H1 (cell line): ENCODE measurements at regions not wholly inside any gene's neighbourhood (a gene's known extent, or its start where the extent isn't known, plus 50 kb on each side); places are given as distances from the start of the nearest gene placed in this dataset.

ENCODE experiments used
- CTCF ChIA-PET: fragments of 300-600 bp; sonication (Branson Sonifier 250); formaldehyde crosslinking; loops from one replicate; lab custom pipeline; 2021; ENCODE audit not compliant: partially characterized antibody; lab: Charles Lee
- POLR2A ChIA-PET: fragments of 300-600 bp; sonication (Branson Sonifier 250); formaldehyde crosslinking; loops from one replicate; lab custom pipeline; 2021; ENCODE audit warnings: inconsistent platforms; ENCODE audit not compliant: partially characterized antibody; lab: Charles Lee
- DNase-seq, 2 experiments: peaks; one replicate each; pipeline versions ENCODE4 v3.0.0 to v3.0.0-alpha.2; 2010 to 2022; ENCODE audit warnings: low spot score in 2 of 2, low read depth in 1 of 2, mixed read lengths in 1 of 2
- FAIRE-seq: peaks from 2 replicates; lab custom pipeline; 2011; peaks lifted over from hg19 to GRCh38; lab: Jason Lieb, UNC
- H2AFZ ChIP-seq: 2 replicates; pipeline ENCODE4 v1.8.1; 2012; ENCODE audit warnings: low read length, inconsistent platforms
- H2AK5ac ChIP-seq: 2 replicates; pipeline ENCODE4 v1.6.1; 2013; ENCODE audit warnings: low read depth, low read length
- H2BK120ac ChIP-seq: replicated peaks from 2 replicates; pipeline ENCODE3; 2013; ENCODE audit warnings: low read depth, low read length, inconsistent platforms
- H2BK12ac ChIP-seq: 2 replicates; pipeline ENCODE4 v1.6.1; 2013; ENCODE audit warnings: low read depth, low read length
- H2BK15ac ChIP-seq: 2 replicates; pipeline ENCODE4 v1.6.1; 2013; ENCODE audit warnings: low read length
- H2BK20ac ChIP-seq: 2 replicates; pipeline ENCODE4 v1.6.1; 2013; ENCODE audit warnings: low read length
- H2BK5ac ChIP-seq: 2 replicates; pipeline ENCODE4 v1.6.1; 2013; ENCODE audit warnings: low read depth, low read length
- H3K14ac ChIP-seq: 2 replicates; pipeline ENCODE4 v1.6.1; 2013; ENCODE audit warnings: inconsistent platforms; ENCODE audit not compliant: insufficient read length
- H3K18ac ChIP-seq: 2 replicates; pipeline ENCODE4 v1.6.1; 2013; ENCODE audit warnings: low read length; ENCODE audit errors: extremely low read depth
- H3K23ac ChIP-seq: 2 replicates; pipeline ENCODE4 v1.6.1; 2013; ENCODE audit warnings: inconsistent platforms; ENCODE audit not compliant: insufficient read length
- H3K23me2 ChIP-seq: 2 replicates; pipeline ENCODE4 v1.6.1; 2013; ENCODE audit warnings: low read depth, low read length
- H3K27ac ChIP-seq: 2 replicates; pipeline ENCODE4 v1.6.1; 2011; ENCODE audit warnings: low read depth, low read length, inconsistent platforms
- H3K27me3 ChIP-seq, 4 experiments: replicated peaks in 1 of 4; 1 replicate in 1 of 4; 2 replicates in 3 of 4; pipeline versions ENCODE4 v1.6.1 to v1.8.1; 2011 to 2013; ENCODE audit warnings: low read length in 3 of 4, mild to moderate bottlenecking in 3 of 4, inconsistent platforms in 2 of 4, mixed read lengths in 2 of 4, moderate library complexity in 1 of 4; ENCODE audit not compliant: control insufficient read depth in 3 of 4, insufficient read depth in 3 of 4; ENCODE audit errors: extremely low read depth in 1 of 4
- H3K36me3 ChIP-seq, 4 experiments: 2 replicates each; pipeline versions ENCODE4 v1.6.1 to v1.8.1; 2011 to 2013; ENCODE audit warnings: mild to moderate bottlenecking in 4 of 4, low read length in 3 of 4, moderate library complexity in 2 of 4, control low read depth in 1 of 4, inconsistent platforms in 1 of 4; ENCODE audit not compliant: insufficient read depth in 4 of 4, control insufficient read depth in 2 of 4
- H3K4ac ChIP-seq: replicated peaks from 2 replicates; pipeline ENCODE3; 2013; ENCODE audit warnings: low read length, low read depth, mixed read lengths, inconsistent platforms; ENCODE audit not compliant: insufficient read length
- H3K4me1 ChIP-seq, 4 experiments: replicated peaks in 1 of 4; 1 replicate in 1 of 4; 2 replicates in 3 of 4; pipeline versions ENCODE4 v1.6.1 to v1.8.1; 2011 to 2013; ENCODE audit warnings: low read length in 3 of 4, inconsistent platforms in 2 of 4, mixed read lengths in 1 of 4; ENCODE audit not compliant: insufficient read depth in 4 of 4, control insufficient read depth in 3 of 4
- H3K4me2 ChIP-seq, 2 experiments: 2 replicates each; pipeline versions ENCODE4 v1.6.1 to v1.8.1; 2011 to 2013; ENCODE audit warnings: low read depth in 2 of 2, low read length in 2 of 2, control low read depth in 1 of 2, inconsistent platforms in 1 of 2, mild to moderate bottlenecking in 1 of 2; ENCODE audit not compliant: insufficient read depth in 1 of 2
- H3K4me3 ChIP-seq, 4 experiments: fragments of 200-600, 300-600 bp in 1 of 4; sonication (generic), shearing (Covaris generic), sonication (Bioruptor Twin) in 1 of 4; 2 replicates each; pipeline versions ENCODE4 v1.5.1 to v1.8.1; 2011 to 2016; ENCODE audit warnings: low read length in 4 of 4, low read depth in 3 of 4, control low read depth in 2 of 4, inconsistent platforms in 2 of 4, mild to moderate bottlenecking in 2 of 4, mixed read lengths in 1 of 4, moderate library complexity in 1 of 4; ENCODE audit not compliant: insufficient read depth in 2 of 4; ENCODE audit errors: extremely low read depth in 1 of 4
- H3K56ac ChIP-seq: replicated peaks from 2 replicates; pipeline ENCODE3; 2013; ENCODE audit warnings: low read depth, mild to moderate bottlenecking, mixed read lengths, low read length, inconsistent platforms; ENCODE audit not compliant: insufficient read length
- H3K79me1 ChIP-seq: 2 replicates; pipeline ENCODE4 v1.6.1; 2013; ENCODE audit warnings: low read depth, low read length, control low read depth
- H3K79me2 ChIP-seq, 2 experiments: 2 replicates each; pipeline versions ENCODE4 v1.6.1 to v1.8.1; 2012 to 2013; ENCODE audit warnings: low read length in 2 of 2, mild to moderate bottlenecking in 2 of 2, inconsistent platforms in 1 of 2; ENCODE audit not compliant: insufficient read depth in 2 of 2, control insufficient read depth in 1 of 2
- H3K9ac ChIP-seq, 4 experiments: replicated peaks in 1 of 4; 1 replicate in 1 of 4; 2 replicates in 3 of 4; pipeline versions ENCODE4 v1.6.1 to v1.8.1; 2011 to 2013; ENCODE audit warnings: low read depth in 3 of 4, low read length in 3 of 4, control low read depth in 2 of 4, mild to moderate bottlenecking in 2 of 4, moderate library complexity in 2 of 4, inconsistent platforms in 1 of 4; ENCODE audit errors: extremely low read depth in 1 of 4
- H3K9me3 ChIP-seq, 2 experiments: 2 replicates each; pipeline versions ENCODE4 v1.6.1 to v1.8.1; 2012 to 2013; ENCODE audit warnings: mild to moderate bottlenecking in 2 of 2, moderate library complexity in 2 of 2, control low read depth in 1 of 2, inconsistent platforms in 1 of 2, low read depth in 1 of 2, low read length in 1 of 2, mixed read lengths in 1 of 2; ENCODE audit not compliant: insufficient read depth in 2 of 2
- H4K20me1 ChIP-seq, 2 experiments: replicated peaks in 1 of 2; 2 replicates each; pipeline versions ENCODE3 to v1.8.1; 2011 to 2013; ENCODE audit warnings: inconsistent platforms in 2 of 2, low read length in 2 of 2, mild to moderate bottlenecking in 1 of 2; ENCODE audit not compliant: insufficient read depth in 2 of 2, control insufficient read depth in 1 of 2
- H4K5ac ChIP-seq: 2 replicates; pipeline ENCODE4 v1.6.1; 2013; ENCODE audit warnings: low read length, low read depth, mixed read lengths, inconsistent platforms; ENCODE audit not compliant: insufficient read length
- H4K8ac ChIP-seq: 2 replicates; pipeline ENCODE4 v1.8.0; 2013; ENCODE audit warnings: mild to moderate bottlenecking, moderate library complexity, low read length, inconsistent platforms; ENCODE audit not compliant: insufficient read depth; ENCODE audit errors: extremely low read depth
- H4K91ac ChIP-seq: replicated peaks from 2 replicates; pipeline ENCODE3; 2013; ENCODE audit warnings: low read length, mixed read lengths, inconsistent platforms; ENCODE audit not compliant: insufficient read length
- WGBS, 2 experiments: shearing (Covaris generic) in 1 of 2; methylation state at CpG; one replicate each; pipeline versions ENCODE4 v1.1.6 to v1.1.7; 2013 to 2015; ENCODE audit warnings: low lambda C conversion rate in 2 of 2, mixed read lengths in 2 of 2, inconsistent platforms in 1 of 2, low coverage in 1 of 2, missing lambda C conversion rate in 1 of 2; ENCODE audit not compliant: insufficient replicate concordance in 2 of 2, insufficient coverage in 1 of 2, insufficient read length in 1 of 2; ENCODE audit errors: extremely low coverage in 1 of 2, missing lambda C conversion rate in 1 of 2; 5-methylcytosine and 5-hydroxymethylcytosine counted together
- TF ChIP-seq, protein P1 (sequence below): IDR thresholded peaks from 2 replicates; pipeline ENCODE4 v1.6.1; 2012; ENCODE audit warnings: inconsistent platforms
- TF ChIP-seq, protein P2 (sequence below): IDR thresholded peaks from 2 replicates; pipeline ENCODE4 v1.6.1; 2011; ENCODE audit warnings: low read length, improper control_type of control experiment

DNA sequence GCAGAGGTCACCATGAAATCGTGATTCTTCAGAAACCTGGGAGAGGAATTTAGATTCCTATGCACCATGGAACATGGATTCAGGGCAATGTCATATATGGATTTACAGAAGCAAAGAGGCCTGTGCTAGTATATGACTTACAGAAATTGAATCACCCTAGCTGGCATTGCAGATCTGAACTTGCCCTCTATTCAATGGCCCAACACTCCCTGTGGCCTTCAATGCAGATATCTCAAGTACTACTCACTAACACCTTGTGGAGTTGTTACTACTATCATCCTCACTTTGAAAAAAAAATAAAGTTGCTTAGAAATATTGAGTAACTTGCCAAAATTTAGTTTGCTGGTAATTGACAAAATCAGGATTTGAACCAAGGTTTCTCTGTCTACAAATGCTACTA is 305.4 kb upstream of the SLITRK1 start:
- Histone ChIP-seq H3K4me3 (no peak overlapping the region), H2BK20ac (no peak overlapping the region), H4K5ac (no peak overlapping the region), H3K4ac (no peak overlapping the region), H4K20me1 (no peaks in the 10 kb centered on the region), H3K79me1 (no peaks in the 10 kb centered on the region), H3K4me2 (no peak overlapping the region), H4K91ac (no peak overlapping the region), H3K36me3 (no peaks in the 10 kb centered on the region; a peak in 1 of 8 replicates), H2BK5ac (no peak overlapping the region), H4K8ac (no peak overlapping the region), H3K18ac (no peak overlapping the region), H3K4me1 (no peaks in the 10 kb centered on the region), H3K56ac (no peak overlapping the region), H3K9ac (no peak overlapping the region), H2AK5ac (no peak overlapping the region), H3K23ac (no peak overlapping the region), H3K9me3 (no peaks in the 10 kb centered on the region), H2BK12ac (no peak overlapping the region), H3K79me2 (no peaks in the 10 kb centered on the region), H3K27me3 (no peaks in the 10 kb centered on the region), H2AFZ (no peak overlapping the region), H3K23me2 (no peaks in the 10 kb centered on the region), H2BK15ac (no peak overlapping the region), H3K14ac (no peak overlapping the region), H3K27ac (no peak overlapping the region), H2BK120ac (no peak overlapping the region)
- no peak for DNase-seq
- POLR2A ChIA-PET: no interaction called here
- no peak for FAIRE-seq
- TF ChIP-seq, protein P1, sequence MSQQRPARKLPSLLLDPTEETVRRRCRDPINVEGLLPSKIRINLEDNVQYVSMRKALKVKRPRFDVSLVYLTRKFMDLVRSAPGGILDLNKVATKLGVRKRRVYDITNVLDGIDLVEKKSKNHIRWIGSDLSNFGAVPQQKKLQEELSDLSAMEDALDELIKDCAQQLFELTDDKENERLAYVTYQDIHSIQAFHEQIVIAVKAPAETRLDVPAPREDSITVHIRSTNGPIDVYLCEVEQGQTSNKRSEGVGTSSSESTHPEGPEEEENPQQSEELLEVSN: no peak
- TF ChIP-seq, protein P2, sequence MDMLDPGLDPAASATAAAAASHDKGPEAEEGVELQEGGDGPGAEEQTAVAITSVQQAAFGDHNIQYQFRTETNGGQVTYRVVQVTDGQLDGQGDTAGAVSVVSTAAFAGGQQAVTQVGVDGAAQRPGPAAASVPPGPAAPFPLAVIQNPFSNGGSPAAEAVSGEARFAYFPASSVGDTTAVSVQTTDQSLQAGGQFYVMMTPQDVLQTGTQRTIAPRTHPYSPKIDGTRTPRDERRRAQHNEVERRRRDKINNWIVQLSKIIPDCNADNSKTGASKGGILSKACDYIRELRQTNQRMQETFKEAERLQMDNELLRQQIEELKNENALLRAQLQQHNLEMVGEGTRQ: no peak
- CTCF ChIA-PET: no interaction called here
- 91% methylated on average over 1 of the region's 1 CpG; no CpG with 5 or more reads in 1 of the 2 experiments for WGBS, 2 experiments
